ENCODE measurements at regions not wholly inside any gene's neighbourhood (a gene's known extent, or its start where the extent isn't known, plus 50 kb on each side); places are given as distances from the start of the nearest gene placed in this dataset.
"Not testable (repeated sequence)": the region's sequence is repeated elsewhere in the genome, so short reads cannot be mapped to it uniquely, and the experiment has no call there.

DNA sequence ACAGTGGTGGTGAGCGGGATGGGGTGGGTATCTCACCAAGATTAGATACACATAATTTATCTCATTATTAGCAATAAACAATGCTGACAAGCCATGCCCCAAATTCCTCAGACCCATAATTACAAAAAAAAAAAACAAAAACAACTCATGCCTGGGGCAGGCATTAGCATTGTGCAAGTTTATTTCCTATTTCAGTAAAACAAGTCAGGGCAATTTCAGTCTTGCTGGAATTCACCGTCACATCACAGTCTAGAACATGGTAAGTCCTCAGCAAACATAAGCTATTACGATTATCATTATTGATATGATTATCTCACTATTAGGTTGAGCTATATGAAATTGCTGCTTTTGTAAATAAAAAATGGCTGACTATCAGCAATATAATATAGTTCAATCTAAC is 57.5 kb upstream of the GNAQ start:
- Histone ChIP-seq H3K4me2 (ENCODE audit: insufficient read depth, low read length) (no peak overlapping the region), H4K20me1 (ENCODE audit: insufficient read depth, low read length) (no peaks in the 10 kb centered on the region), H3K9ac (ENCODE audit: low read depth, low read length) (no peak overlapping the region), H3K4me1 (ENCODE audit: insufficient read depth, low read length) (no peaks in the 10 kb centered on the region), H2AFZ (ENCODE audit: low read depth, low read length) (no peak overlapping the region), H3K79me2 (ENCODE audit: insufficient read depth, low read length) (no peaks in the 10 kb centered on the region), H3K4me3 (ENCODE audit: low read depth in 1 of 2, low read length in 2 of 2) (no peak overlapping the region), H3K27me3 (ENCODE audit: insufficient read depth, low read length, poor library complexity) (no peaks in the 10 kb centered on the region), H3K27ac (ENCODE audit: low read length) (no peak overlapping the region), H3K9me3 (ENCODE audit: insufficient read depth, low read length, severe bottlenecking) (no peaks in the 10 kb centered on the region), H3K36me3 (ENCODE audit: insufficient read depth, low read length) (no peaks in the 10 kb centered on the region)
- ATAC-seq (ENCODE audit: insufficient read depth, low read depth) = no peak
- no peak for DNase-seq
- TF ChIP-seq, protein P1, sequence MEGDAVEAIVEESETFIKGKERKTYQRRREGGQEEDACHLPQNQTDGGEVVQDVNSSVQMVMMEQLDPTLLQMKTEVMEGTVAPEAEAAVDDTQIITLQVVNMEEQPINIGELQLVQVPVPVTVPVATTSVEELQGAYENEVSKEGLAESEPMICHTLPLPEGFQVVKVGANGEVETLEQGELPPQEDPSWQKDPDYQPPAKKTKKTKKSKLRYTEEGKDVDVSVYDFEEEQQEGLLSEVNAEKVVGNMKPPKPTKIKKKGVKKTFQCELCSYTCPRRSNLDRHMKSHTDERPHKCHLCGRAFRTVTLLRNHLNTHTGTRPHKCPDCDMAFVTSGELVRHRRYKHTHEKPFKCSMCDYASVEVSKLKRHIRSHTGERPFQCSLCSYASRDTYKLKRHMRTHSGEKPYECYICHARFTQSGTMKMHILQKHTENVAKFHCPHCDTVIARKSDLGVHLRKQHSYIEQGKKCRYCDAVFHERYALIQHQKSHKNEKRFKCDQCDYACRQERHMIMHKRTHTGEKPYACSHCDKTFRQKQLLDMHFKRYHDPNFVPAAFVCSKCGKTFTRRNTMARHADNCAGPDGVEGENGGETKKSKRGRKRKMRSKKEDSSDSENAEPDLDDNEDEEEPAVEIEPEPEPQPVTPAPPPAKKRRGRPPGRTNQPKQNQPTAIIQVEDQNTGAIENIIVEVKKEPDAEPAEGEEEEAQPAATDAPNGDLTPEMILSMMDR (IDR thresholded peaks at IDR 0.05; ENCODE audit: borderline replicate concordance, extremely low read depth, low read length, poor library complexity, severe bottlenecking) = no peak
- no peak for TF ChIP-seq EZH2 (IDR thresholded peaks at IDR 0.05; ENCODE audit: borderline replicate concordance, low read depth, low read length, severe bottlenecking)

DNA sequence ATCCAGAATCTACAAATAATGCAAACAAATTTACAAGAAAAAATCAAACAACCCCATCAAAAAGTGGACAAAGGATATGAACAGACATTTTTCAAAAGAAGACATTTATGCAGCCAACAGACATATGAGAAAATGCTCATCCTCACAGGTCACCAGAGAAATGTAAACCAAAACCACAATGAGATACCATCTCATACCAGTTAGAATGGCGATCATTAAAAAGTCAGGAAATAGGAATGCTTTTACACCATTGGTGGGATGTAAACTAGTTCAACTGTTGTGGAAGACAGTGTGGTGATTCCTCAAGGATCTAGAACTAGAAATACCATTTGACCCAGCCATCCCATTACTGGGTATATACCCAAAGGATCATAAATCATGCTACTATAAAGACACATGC is 56.6 kb upstream of the GNAQ start:
- H4K20me1 ChIP-seq (ENCODE audit: insufficient read depth, low read length); ATAC-seq (ENCODE audit: insufficient read depth, low read depth): not testable (repeated sequence)

More for the DNA sequence above, 56.6 kb upstream of the GNAQ start:
- H3K4me3 ChIP-seq (ENCODE audit: low read depth in 1 of 2, low read length in 2 of 2); H3K27ac ChIP-seq (ENCODE audit: low read length); H3K27me3 ChIP-seq (ENCODE audit: insufficient read depth, low read length, poor library complexity); H2AFZ ChIP-seq (ENCODE audit: low read depth, low read length); H3K4me1 ChIP-seq (ENCODE audit: insufficient read depth, low read length); H3K36me3 ChIP-seq (ENCODE audit: insufficient read depth, low read length); H3K79me2 ChIP-seq (ENCODE audit: insufficient read depth, low read length); DNase-seq; H3K4me2 ChIP-seq (ENCODE audit: insufficient read depth, low read length); H3K9me3 ChIP-seq (ENCODE audit: insufficient read depth, low read length, severe bottlenecking); H3K9ac ChIP-seq (ENCODE audit: low read depth, low read length): not testable (repeated sequence)

Measured in DND-41 (cell line).